ENCODE measurements at regions not wholly inside any gene's neighbourhood (a gene's known extent, or its start where the extent isn't known, plus 50 kb on each side); places are given as distances from the start of the nearest gene placed in this dataset.
A peak's percentile ranks its signal among the peaks of the same experiment; 100 is the strongest.
"Not testable (repeated sequence)": the region's sequence is repeated elsewhere in the genome, so short reads cannot be mapped to it uniquely, and the experiment has no call there.

DNA sequence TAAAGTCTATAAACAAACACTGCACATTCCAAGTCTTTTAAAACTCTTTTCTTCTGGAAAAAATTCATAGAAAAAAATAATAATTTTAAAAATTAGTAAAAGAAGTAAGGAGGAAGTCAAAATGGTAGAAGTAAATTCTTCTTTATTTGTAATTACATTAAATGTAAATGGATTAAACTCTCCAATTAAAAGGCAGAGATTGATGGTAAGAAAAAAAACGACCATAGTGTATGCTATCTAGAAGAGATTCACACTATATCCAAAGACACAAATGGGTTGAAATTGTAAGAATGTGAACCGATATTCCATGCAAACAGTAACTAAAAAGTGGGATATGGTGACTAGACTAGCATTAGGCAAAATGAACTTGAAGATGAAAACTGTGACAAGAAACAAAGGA, 1196.1 kb upstream of the CDH2 start:
- no peaks in the 10 kb centered on the region for H3K27me3 ChIP-seq
- no peaks in the 10 kb centered on the region for H3K36me3 ChIP-seq
- H3K79me2 ChIP-seq (ENCODE audit: low read depth) = no peaks in the 10 kb centered on the region
- no peaks in the 10 kb centered on the region for H3K4me1 ChIP-seq
- H3K4me2 ChIP-seq = no peak overlapping the region
- TF ChIP-seq EZH2phosphoT487 (IDR thresholded peaks at IDR 0.05) (no peak), EZH2 (IDR thresholded peaks at IDR 0.05) (no peak)
- TF ChIP-seq, protein P1, sequence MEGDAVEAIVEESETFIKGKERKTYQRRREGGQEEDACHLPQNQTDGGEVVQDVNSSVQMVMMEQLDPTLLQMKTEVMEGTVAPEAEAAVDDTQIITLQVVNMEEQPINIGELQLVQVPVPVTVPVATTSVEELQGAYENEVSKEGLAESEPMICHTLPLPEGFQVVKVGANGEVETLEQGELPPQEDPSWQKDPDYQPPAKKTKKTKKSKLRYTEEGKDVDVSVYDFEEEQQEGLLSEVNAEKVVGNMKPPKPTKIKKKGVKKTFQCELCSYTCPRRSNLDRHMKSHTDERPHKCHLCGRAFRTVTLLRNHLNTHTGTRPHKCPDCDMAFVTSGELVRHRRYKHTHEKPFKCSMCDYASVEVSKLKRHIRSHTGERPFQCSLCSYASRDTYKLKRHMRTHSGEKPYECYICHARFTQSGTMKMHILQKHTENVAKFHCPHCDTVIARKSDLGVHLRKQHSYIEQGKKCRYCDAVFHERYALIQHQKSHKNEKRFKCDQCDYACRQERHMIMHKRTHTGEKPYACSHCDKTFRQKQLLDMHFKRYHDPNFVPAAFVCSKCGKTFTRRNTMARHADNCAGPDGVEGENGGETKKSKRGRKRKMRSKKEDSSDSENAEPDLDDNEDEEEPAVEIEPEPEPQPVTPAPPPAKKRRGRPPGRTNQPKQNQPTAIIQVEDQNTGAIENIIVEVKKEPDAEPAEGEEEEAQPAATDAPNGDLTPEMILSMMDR (IDR thresholded peaks at IDR 0.05) = no peak
- Mint-ChIP-seq H3K27ac (no peak overlapping the region), H3K4me1 (no peaks in the 10 kb centered on the region), H3K27me3 (ENCODE audit: insufficient read depth, low read depth) (no peaks in the 10 kb centered on the region), H3K4me3 (no peak overlapping the region), H3K36me3 (no peaks in the 10 kb centered on the region), H3K9me3 (no peaks in the 10 kb centered on the region)
- no peak overlapping the region for H3K27ac ChIP-seq
- peaks cover 7% of the 10 kb centered on the region for H3K9me3 ChIP-seq (ENCODE audit: low read depth)
- H3K4me3 ChIP-seq = no peak overlapping the region
- H2AFZ ChIP-seq (replicated peaks) = no peak overlapping the region
- no peak for DNase-seq (ENCODE audit: low spot score)
- H3K9ac ChIP-seq = no peak overlapping the region
- H3F3A ChIP-seq (ENCODE audit: low read depth) = no peaks in the 10 kb centered on the region
- H4K20me1 ChIP-seq (ENCODE audit: low read depth) = no peaks in the 10 kb centered on the region

DNA sequence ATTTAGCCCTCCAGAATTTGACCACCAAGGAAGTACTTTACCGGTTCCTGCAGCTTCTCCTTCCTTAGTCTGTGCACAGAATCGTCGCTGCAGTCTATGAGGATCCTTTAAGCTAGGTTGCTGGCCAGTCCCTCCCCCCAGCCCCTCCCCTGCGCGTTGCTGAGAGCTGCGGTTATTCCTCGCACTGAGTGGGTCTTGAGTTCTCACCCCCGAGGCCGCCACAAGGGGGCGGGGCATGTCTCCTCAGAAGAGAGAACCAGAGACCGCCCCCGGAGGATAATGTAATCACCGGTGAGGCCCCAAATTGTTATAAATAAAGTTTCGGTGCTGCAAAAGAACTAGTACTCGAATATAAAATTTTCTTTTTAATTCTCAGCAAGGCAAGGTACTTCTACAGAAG, 1184.9 kb upstream of the CDH2 start:
- DNase-seq (ENCODE audit: low spot score) = peak; percentile 24

DNA sequence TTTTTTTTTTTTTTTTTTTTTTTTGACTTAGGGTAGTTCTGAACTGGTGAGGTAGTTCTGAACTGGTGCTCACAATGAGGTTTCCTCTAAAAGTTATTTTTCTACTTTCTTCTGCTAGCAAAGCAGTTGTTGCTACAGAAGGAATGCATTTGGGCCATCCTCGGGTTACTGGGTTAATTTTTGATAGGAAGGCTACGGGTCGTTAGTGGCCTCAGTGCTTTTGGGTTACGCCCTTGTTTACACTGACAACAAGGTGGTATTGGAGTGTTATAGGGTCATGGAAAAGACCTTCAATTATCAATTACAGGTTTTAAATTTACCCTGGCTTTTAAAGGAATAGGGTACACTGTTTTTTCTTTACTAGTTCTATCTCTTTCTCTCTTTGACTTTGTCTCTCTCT, 1183.7 kb upstream of the CDH2 start:
- not testable (repeated sequence) for H3K4me2 ChIP-seq; DNase-seq (ENCODE audit: low spot score); H3K9me3 ChIP-seq (ENCODE audit: low read depth); H3K4me3 Mint-ChIP-seq; H3K4me1 Mint-ChIP-seq; H3K4me3 ChIP-seq; H3K9ac ChIP-seq; H3K27me3 ChIP-seq; H3K27me3 Mint-ChIP-seq (ENCODE audit: insufficient read depth, low read depth); H2AFZ ChIP-seq (replicated peaks); H3K79me2 ChIP-seq (ENCODE audit: low read depth); H3K36me3 ChIP-seq; H3K9me3 Mint-ChIP-seq; H3K27ac Mint-ChIP-seq; H3K36me3 Mint-ChIP-seq; H3K27ac ChIP-seq; H4K20me1 ChIP-seq (ENCODE audit: low read depth)
- peaks cover 25% of the 10 kb centered on the region for H3K4me1 ChIP-seq
- H3F3A ChIP-seq (ENCODE audit: low read depth) = peaks cover 15% of the 10 kb centered on the region

More for the DNA sequence above, 1184.9 kb upstream of the CDH2 start:
- no peaks in the 10 kb centered on the region for H3K36me3 ChIP-seq
- no peaks in the 10 kb centered on the region for H3K4me1 Mint-ChIP-seq
- H3K4me1 ChIP-seq = peaks cover 25% of the 10 kb centered on the region
- H3K36me3 Mint-ChIP-seq = no peaks in the 10 kb centered on the region
- no peaks in the 10 kb centered on the region for H3K27me3 ChIP-seq
- H3K79me2 ChIP-seq (ENCODE audit: low read depth) = no peaks in the 10 kb centered on the region
- no peaks in the 10 kb centered on the region for H4K20me1 ChIP-seq (ENCODE audit: low read depth)
- no peak overlapping the region for H3K9ac ChIP-seq
- H3K27me3 Mint-ChIP-seq (ENCODE audit: insufficient read depth, low read depth) = peaks cover 2% of the 10 kb centered on the region
- H2AFZ ChIP-seq (replicated peaks) = no peak overlapping the region
- H3K4me3 ChIP-seq = no peak overlapping the region
- H3K27ac Mint-ChIP-seq = no peak overlapping the region
- H3K4me3 Mint-ChIP-seq = no peak overlapping the region
- H3K4me2 ChIP-seq = no peak overlapping the region
- H3K27ac ChIP-seq = no peak overlapping the region
- TF ChIP-seq, protein P1 (IDR thresholded peaks at IDR 0.05) = peak; percentile 21
- no peak for TF ChIP-seq EZH2phosphoT487 (IDR thresholded peaks at IDR 0.05)
- no peak for TF ChIP-seq EZH2 (IDR thresholded peaks at IDR 0.05)
- H3F3A ChIP-seq (ENCODE audit: low read depth) = peaks cover 15% of the 10 kb centered on the region
- H3K9me3 ChIP-seq (ENCODE audit: low read depth) = no peaks in the 10 kb centered on the region
- H3K9me3 Mint-ChIP-seq = peaks cover 5% of the 10 kb centered on the region

DNA sequence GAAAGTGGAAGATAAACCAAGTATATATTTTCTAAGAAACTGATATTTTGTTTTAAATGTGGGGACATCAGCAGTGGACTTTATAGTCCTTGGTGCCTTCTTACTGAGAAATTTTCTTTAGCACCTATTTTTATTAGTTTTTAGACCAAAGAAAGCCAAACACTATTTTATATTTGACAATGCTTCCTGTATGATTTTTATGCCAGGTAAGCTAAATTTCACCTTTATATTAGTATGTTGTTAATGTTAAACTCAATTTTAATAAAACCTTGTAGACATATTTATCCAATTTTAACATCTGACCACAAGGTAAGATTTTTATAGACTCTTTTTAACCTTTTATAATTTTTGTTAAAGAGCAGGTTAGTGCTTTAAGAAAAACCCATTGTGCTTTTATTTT, 1182.3 kb upstream of the CDH2 start:
- H3K4me3 Mint-ChIP-seq; H3K9me3 ChIP-seq (ENCODE audit: low read depth); H3K27ac Mint-ChIP-seq: not testable (repeated sequence)

More for the DNA sequence above, 1182.3 kb upstream of the CDH2 start:
- not testable (repeated sequence) for H3K9ac ChIP-seq; H3K79me2 ChIP-seq (ENCODE audit: low read depth); H2AFZ ChIP-seq (replicated peaks); H3K27me3 ChIP-seq; H3K4me2 ChIP-seq; H3K4me3 ChIP-seq; H3K36me3 Mint-ChIP-seq; H4K20me1 ChIP-seq (ENCODE audit: low read depth); DNase-seq (ENCODE audit: low spot score); H3K36me3 ChIP-seq; H3K9me3 Mint-ChIP-seq; H3K27me3 Mint-ChIP-seq (ENCODE audit: insufficient read depth, low read depth); H3K4me1 Mint-ChIP-seq
- H3K4me1 ChIP-seq = peaks cover 25% of the 10 kb centered on the region
- H3K27ac ChIP-seq = peak overlapping the region; percentile 1
- H3F3A ChIP-seq (ENCODE audit: low read depth) = peaks cover 15% of the 10 kb centered on the region
